Progenitor cell of endocrine pancreas (in vitro differentiated cells): ENCODE measurements at regions not wholly inside any gene's neighbourhood (a gene's known extent, or its start where the extent isn't known, plus 50 kb on each side); places are given as distances from the start of the nearest gene placed in this dataset.

Experiments
- DNase-seq: peaks from one replicate; pipeline ENCODE4 v3.0.0; 2021; ENCODE audit warnings: low spot score; ENCODE audit not compliant: unreplicated experiment
- H3K27ac Mint-ChIP-seq: 2 replicates; pipeline ENCODE4 v1.8.0; 2021; ENCODE audit warnings: mild to moderate bottlenecking, moderate library complexity, mixed read lengths
- H3K27me3 Mint-ChIP-seq: 2 replicates; pipeline ENCODE4 v1.8.0; 2021; ENCODE audit warnings: mixed read lengths
- H3K36me3 Mint-ChIP-seq: 2 replicates; pipeline ENCODE4 v1.8.0; 2022; ENCODE audit warnings: mixed read lengths; ENCODE audit not compliant: insufficient read depth
- H3K4me1 Mint-ChIP-seq: 2 replicates; pipeline ENCODE4 v1.8.0; 2021; ENCODE audit warnings: low read depth, mixed read lengths
- H3K4me3 Mint-ChIP-seq: 2 replicates; pipeline ENCODE4 v1.8.0; 2021; ENCODE audit warnings: low read depth, mild to moderate bottlenecking, moderate library complexity, mixed read lengths
- H3K9me3 Mint-ChIP-seq: 2 replicates; pipeline ENCODE4 v1.8.0; 2021; ENCODE audit warnings: low read depth, mixed read lengths
- TF ChIP-seq, protein P1 (sequence below): fragments of 200-600 bp; sonication (generic); IDR thresholded peaks from one replicate; pipeline ENCODE4 v1.5.0; 2021; ENCODE audit warnings: antibody characterized with exemption, mild to moderate bottlenecking; ENCODE audit not compliant: unreplicated experiment

DNA sequence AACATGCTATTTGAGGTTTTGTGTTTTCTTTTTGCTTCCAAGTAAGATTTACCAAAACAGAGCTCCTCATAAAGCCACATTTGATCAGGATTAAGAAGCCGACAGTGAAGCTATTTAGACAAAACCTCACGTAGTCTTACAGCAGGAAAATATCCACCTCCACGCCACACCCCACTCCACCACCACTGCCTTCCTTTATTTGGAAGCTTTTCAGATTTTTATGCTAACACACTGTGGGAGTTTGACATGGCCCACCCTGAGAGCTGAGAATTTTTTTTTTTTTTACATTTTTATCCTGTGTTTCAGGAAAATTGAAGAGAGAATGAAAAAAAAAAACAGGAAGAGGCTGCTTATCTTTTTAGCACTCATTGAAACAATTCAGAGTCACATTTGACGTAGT, 104.8 kb upstream of the MC3R start:
- Mint-ChIP-seq H3K9me3 (peaks cover 68% of the 10 kb centered on the region), H3K27me3 (no peaks in the 10 kb centered on the region), H3K4me1 (no peaks in the 10 kb centered on the region), H3K36me3 (no peaks in the 10 kb centered on the region), H3K4me3 (no peak overlapping the region), H3K27ac (no peak overlapping the region)
- DNase-seq: no peak
- TF ChIP-seq, protein P1, sequence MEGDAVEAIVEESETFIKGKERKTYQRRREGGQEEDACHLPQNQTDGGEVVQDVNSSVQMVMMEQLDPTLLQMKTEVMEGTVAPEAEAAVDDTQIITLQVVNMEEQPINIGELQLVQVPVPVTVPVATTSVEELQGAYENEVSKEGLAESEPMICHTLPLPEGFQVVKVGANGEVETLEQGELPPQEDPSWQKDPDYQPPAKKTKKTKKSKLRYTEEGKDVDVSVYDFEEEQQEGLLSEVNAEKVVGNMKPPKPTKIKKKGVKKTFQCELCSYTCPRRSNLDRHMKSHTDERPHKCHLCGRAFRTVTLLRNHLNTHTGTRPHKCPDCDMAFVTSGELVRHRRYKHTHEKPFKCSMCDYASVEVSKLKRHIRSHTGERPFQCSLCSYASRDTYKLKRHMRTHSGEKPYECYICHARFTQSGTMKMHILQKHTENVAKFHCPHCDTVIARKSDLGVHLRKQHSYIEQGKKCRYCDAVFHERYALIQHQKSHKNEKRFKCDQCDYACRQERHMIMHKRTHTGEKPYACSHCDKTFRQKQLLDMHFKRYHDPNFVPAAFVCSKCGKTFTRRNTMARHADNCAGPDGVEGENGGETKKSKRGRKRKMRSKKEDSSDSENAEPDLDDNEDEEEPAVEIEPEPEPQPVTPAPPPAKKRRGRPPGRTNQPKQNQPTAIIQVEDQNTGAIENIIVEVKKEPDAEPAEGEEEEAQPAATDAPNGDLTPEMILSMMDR: no peak

- peaks cover 54% of the 10 kb centered on the region for H3K9me3 Mint-ChIP-seq
- no peak for DNase-seq
These were observed 96.7 kb upstream of the MC3R start for GRCh38 chr20:56151834-56152233.

GRCh38 chr20:56153926-56154325, 94.6 kb upstream of the MC3R start:
- TF ChIP-seq, protein P1: no peak
- H3K27ac Mint-ChIP-seq: no peak overlapping the region
- H3K36me3 Mint-ChIP-seq: peaks cover 5% of the 10 kb centered on the region
- H3K27me3 Mint-ChIP-seq: no peaks in the 10 kb centered on the region
- no peaks in the 10 kb centered on the region for H3K4me1 Mint-ChIP-seq
- H3K4me3 Mint-ChIP-seq: no peak overlapping the region
- peaks cover 51% of the 10 kb centered on the region for H3K9me3 Mint-ChIP-seq
- no peak for DNase-seq

More at GRCh38 chr20:56151834-56152233, 96.7 kb upstream of the MC3R start:
- H3K36me3 Mint-ChIP-seq: peaks cover 4% of the 10 kb centered on the region
- TF ChIP-seq, protein P1: no peak
- no peaks in the 10 kb centered on the region for H3K4me1 Mint-ChIP-seq
- no peaks in the 10 kb centered on the region for H3K27me3 Mint-ChIP-seq
- H3K27ac Mint-ChIP-seq: no peak overlapping the region
- H3K4me3 Mint-ChIP-seq: no peak overlapping the region

- H3K4me3 Mint-ChIP-seq: no peak overlapping the region
- peaks cover 5% of the 10 kb centered on the region for H3K36me3 Mint-ChIP-seq
- peaks cover 61% of the 10 kb centered on the region for H3K9me3 Mint-ChIP-seq
- TF ChIP-seq, protein P1: no peak
- no peak overlapping the region for H3K27ac Mint-ChIP-seq
- no peaks in the 10 kb centered on the region for H3K4me1 Mint-ChIP-seq
- H3K27me3 Mint-ChIP-seq: no peaks in the 10 kb centered on the region
- DNase-seq: no peak
These were observed 92.9 kb upstream of the MC3R start for GRCh38 chr20:56155625-56156024.

DNA sequence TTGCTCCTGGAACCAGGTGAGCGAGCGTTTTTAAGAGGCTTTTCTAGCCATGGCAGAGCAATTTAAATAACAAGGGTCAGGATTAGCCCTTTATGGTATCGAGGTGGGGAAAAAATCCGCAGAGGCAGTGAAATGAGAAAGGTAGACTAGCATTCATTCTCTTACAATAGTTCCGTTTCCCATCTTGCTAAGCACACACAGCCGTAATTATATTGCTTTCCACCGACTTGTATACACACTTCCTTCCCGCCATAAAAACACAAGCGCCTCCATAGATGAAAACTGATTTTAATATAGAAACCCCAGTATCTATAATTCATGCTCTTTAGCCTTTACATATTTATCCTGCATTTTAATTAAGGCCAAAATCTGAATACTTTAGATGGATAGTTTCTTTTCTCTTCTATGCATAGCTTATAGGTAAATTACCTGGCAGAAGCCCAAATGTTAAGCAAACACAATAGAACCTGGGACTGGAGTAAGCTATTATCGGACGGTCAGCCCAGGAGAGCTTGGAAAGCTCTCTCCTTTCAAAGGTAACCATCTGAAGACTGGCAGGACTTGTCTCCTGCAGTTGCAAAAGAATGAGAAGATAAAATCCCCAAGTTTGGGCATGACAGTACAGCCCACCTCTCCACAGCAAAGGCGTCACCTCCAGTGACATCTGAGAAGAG, 90.9 kb upstream of the MC3R start:
- TF ChIP-seq, protein P1: no peak
- Mint-ChIP-seq H3K9me3 (peaks cover 70% of the 10 kb centered on the region), H3K4me3 (no peak overlapping the region), H3K27ac (no peak overlapping the region), H3K27me3 (no peaks in the 10 kb centered on the region), H3K4me1 (no peaks in the 10 kb centered on the region), H3K36me3 (peaks cover 5% of the 10 kb centered on the region)
- no peak for DNase-seq
